Fibroblast of pulmonary artery (primary cell): ENCODE measurements at regions not wholly inside any gene's neighbourhood (a gene's known extent, or its start where the extent isn't known, plus 50 kb on each side); places are given as distances from the start of the nearest gene placed in this dataset.

Experiments
- DNase-seq: peaks from one replicate; pipeline ENCODE4 v3.0.0-alpha.2; 2010; ENCODE audit warnings: low read depth
- H3K4me3 ChIP-seq: replicated peaks from 2 replicates; pipeline ENCODE4 v1.5.1; 2011; ENCODE audit warnings: low read depth, mild to moderate bottlenecking, control low read depth, low read length, moderate library complexity
- TF ChIP-seq, protein P1 (sequence below): IDR thresholded peaks from 2 replicates; pipeline ENCODE4 v1.5.1; 2011; ENCODE audit warnings: mild to moderate bottlenecking, control low read depth, low read length, inconsistent platforms; ENCODE audit errors: missing control alignments

DNA sequence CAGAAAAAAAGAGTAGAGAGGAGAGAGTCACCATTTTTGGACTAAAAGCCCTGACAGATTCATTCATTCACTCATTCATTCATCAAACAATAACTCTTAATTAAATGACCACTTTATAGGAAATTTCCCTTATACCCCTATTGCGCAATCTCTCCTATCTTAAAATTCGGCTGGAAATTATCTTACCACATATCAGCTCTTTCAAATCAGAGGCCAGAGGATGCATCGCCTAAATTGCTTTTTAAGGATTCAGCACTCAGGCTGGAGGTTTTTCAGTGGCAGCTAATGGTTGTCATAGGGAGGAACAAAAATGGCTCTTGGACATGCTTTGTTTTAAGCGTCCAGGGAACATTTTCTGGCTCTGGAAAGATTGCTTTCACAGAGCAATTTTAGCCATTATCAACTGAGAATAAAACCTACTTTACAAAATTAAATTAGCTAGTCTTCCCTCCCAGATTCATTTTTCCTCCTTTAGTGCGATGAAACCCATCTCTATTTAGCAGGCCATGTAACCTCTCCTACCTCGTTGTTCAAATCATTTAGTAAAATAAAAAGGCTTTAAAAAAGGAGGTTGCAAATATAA is 115.2 kb downstream of the OLFM4 start:
- DNase-seq: no peak
- TF ChIP-seq, protein P1, sequence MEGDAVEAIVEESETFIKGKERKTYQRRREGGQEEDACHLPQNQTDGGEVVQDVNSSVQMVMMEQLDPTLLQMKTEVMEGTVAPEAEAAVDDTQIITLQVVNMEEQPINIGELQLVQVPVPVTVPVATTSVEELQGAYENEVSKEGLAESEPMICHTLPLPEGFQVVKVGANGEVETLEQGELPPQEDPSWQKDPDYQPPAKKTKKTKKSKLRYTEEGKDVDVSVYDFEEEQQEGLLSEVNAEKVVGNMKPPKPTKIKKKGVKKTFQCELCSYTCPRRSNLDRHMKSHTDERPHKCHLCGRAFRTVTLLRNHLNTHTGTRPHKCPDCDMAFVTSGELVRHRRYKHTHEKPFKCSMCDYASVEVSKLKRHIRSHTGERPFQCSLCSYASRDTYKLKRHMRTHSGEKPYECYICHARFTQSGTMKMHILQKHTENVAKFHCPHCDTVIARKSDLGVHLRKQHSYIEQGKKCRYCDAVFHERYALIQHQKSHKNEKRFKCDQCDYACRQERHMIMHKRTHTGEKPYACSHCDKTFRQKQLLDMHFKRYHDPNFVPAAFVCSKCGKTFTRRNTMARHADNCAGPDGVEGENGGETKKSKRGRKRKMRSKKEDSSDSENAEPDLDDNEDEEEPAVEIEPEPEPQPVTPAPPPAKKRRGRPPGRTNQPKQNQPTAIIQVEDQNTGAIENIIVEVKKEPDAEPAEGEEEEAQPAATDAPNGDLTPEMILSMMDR: no peak
- H3K4me3 ChIP-seq: no peak overlapping the region

DNA sequence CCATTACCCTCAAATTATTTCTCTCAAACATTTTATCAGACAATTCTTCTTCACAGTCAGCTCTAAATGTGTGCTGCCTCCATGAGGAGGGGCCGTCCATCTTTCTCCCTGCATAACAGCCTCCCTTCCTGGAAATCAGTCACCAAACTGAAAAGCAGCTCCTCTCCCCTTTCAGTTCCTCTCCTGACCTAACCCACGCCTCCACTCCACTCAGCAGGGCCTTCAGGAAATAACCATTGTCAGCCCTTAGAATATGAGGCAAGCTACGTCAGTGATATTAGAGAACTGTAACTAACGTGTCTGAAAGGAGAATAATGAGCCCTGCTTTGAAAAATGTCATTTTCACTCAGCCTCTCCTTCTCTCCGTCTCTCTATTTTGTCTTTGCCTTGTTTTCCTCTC is 116.2 kb downstream of the OLFM4 start:
- no peak overlapping the region for H3K4me3 ChIP-seq
- TF ChIP-seq, protein P1: no peak
- DNase-seq: no peak

DNA sequence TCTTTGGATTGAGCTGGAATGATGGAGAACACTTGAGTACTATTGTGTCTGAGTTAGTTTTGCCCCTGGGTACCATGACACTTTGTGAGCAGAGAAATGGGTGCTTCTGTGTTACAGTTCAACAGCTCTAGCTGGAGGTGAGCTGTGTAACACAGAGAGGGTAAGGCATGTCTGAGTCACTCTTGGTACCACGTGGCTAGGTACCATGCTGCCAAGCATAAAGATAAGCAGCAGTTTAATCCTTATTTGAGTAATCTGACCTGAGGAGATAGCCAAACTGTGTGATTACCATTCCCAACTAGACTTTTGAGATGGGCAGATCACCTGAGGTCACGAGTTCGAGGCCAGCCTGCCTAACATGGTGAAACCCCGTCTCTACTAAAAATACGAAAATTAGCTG is 122.0 kb downstream of the OLFM4 start:
- TF ChIP-seq, protein P1: no peak
- H3K4me3 ChIP-seq: no peak overlapping the region
- DNase-seq: no peak

DNA sequence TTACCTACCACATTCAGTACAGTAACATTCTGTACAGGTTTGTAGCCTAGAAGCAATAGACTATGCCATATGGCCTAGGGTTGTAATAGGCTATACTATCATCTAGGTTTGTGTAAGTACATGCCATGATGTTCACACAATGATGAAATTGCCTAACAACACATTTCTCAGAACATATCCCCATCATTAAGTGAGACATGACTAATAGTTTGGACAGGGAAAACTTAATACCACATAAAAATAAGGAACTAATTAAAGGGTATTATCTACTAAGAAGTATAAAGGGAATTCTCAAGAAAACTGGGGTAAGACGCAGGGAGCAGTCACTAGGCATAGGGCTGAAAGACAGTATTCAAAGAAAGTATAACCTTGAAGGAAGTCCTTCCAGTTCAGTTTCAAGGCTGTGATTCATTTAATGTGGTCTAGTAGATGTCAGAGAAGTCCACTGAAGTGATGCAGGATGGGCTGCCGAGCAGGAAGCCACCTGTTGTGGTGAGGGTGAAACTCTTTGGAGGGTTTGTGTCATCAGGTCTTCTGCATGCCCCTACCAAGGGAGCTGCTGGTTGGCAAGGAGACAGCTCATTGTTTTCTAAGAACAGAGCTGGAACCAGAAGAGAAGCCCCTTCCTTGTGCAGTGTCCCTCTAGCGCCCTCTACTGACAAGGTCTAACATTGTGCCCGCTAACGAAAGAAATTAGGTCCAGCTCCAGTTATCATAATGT is 122.9 kb downstream of the OLFM4 start:
- peak; percentile 56 for DNase-seq
- no peak overlapping the region for H3K4me3 ChIP-seq
- TF ChIP-seq, protein P1: peak; percentile 75

DNA sequence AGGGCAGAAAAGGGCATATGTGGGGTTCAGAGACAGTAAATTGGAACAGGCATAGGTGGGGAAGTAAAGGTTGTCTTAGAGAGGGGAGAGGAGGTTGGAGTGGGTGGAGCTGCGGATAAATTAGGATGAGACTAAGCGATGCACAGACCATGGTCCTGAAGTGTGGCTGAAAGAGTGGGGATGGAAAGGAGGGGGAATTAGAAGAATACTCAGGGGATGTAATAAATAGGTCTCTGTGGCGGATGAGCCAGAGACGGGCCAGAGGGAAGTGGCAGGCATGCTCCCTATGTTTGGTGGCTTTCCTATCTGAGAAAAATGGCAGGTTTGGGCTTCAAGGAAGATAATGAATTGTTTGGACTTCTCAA is 123.4 kb downstream of the OLFM4 start:
- no peak overlapping the region for H3K4me3 ChIP-seq
- DNase-seq: no peak
- TF ChIP-seq, protein P1: no peak

DNA sequence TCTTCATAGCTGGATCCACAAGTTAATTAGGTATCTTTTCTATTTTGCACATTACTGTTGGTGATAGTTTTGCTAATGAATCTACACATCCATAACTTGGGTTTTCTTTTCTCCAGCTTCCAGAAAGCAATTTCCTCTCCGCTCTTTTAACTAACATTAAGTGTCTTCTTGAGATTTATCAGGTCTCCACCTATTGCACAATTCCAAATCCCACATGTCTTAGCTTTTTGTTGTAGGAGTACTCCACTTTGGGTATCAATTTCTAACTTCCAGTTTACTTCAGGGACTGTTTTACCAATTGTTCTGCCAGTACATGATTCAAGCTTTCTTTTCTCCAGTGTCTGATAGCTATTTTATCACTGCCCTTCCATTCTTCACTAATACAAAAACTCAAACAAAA is 129.6 kb downstream of the OLFM4 start:
- DNase-seq: no peak
- H3K4me3 ChIP-seq: no peak overlapping the region
- TF ChIP-seq, protein P1: no peak

DNA sequence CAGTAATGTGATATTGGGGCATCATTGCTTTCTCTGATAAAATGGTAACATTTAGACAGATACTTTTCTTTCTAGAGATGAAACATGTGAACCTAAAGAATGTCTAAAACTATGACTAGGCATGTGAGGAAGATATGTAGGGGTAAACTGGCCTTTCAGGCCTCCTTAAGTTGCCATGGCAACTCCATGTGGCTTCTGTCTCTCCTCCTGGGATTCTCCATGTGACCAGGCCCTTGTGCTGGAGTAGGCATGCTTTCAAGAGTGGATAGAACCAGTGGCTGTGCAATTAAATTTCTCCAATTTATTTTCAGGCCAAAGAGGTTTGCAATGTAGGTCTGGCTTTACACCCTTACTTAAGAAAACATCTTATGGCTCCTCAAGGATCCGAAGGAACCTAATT is 130.8 kb downstream of the OLFM4 start:
- TF ChIP-seq, protein P1: no peak
- H3K4me3 ChIP-seq: no peak overlapping the region
- no peak for DNase-seq
